Spleen (tissue), 11 donors: ENCODE measurements at regions not wholly inside any gene's neighbourhood (a gene's known extent, or its start where the extent isn't known, plus 50 kb on each side); places are given as distances from the start of the nearest gene placed in this dataset.

ENCODE experiments used
- DNase-seq: peaks from one replicate; pipeline ENCODE4 v3.0.0-alpha.2; 2020
- H3K27ac ChIP-seq, 8 donors: fragments of 200-600 bp; sonication (generic) in 7 of 8; 1 replicate in 4 of 8; 2 replicates in 4 of 8; pipeline versions ENCODE4 v1.5.0 to v1.8.0; 2016 to 2021; ENCODE audit warnings: inconsistent platforms in 4 of 8, mild to moderate bottlenecking in 4 of 8, moderate library complexity in 1 of 8
- H3K27me3 ChIP-seq, 7 donors: fragments of 200-600 bp; sonication (generic) in 6 of 7; replicated peaks in 1 of 7; 1 replicate in 4 of 7; 2 replicates in 3 of 7; pipeline versions ENCODE4 v1.5.0 to v1.8.0; 2016 to 2021; ENCODE audit warnings: inconsistent platforms in 3 of 7, mild to moderate bottlenecking in 1 of 7
- H3K36me3 ChIP-seq, 6 donors: fragments of 200-600 bp; sonication (generic) in 5 of 6; 1 replicate in 4 of 6; 2 replicates in 2 of 6; pipeline versions ENCODE4 v1.5.0 to v1.8.0; 2016 to 2021; ENCODE audit warnings: inconsistent platforms in 2 of 6
- H3K4me1 ChIP-seq, 6 donors: fragments of 200-600 bp; sonication (generic) in 5 of 6; 1 replicate in 3 of 6; 2 replicates in 3 of 6; pipeline versions ENCODE4 v1.5.0 to v1.8.0; 2016 to 2021; ENCODE audit warnings: inconsistent platforms in 3 of 6
- H3K4me3 ChIP-seq, 8 donors: fragments of 200-600 bp; sonication (generic) in 7 of 8; 1 replicate in 4 of 8; 2 replicates in 4 of 8; pipeline versions ENCODE4 v1.5.0 to v1.8.0; 2016 to 2021; ENCODE audit warnings: inconsistent platforms in 4 of 8, mild to moderate bottlenecking in 4 of 8, moderate library complexity in 2 of 8
- H3K9me3 ChIP-seq, 8 donors: fragments of 200-600 bp; sonication (generic) in 7 of 8; 1 replicate in 4 of 8; 2 replicates in 4 of 8; pipeline versions ENCODE4 v1.5.0 to v1.8.0; 2016 to 2021; ENCODE audit warnings: inconsistent platforms in 4 of 8
- POLR2A ChIP-seq, 3 donors: fragments of 450-650 bp; IDR thresholded peaks; one replicate each; pipeline ENCODE4 v1.5.1; 2017; ENCODE audit warnings: antibody characterized with exemption in 3 of 3, mild to moderate bottlenecking in 1 of 3
- POLR2AphosphoS5 ChIP-seq, 3 donors: sonication (generic); formaldehyde crosslinking; IDR thresholded peaks; one replicate each; pipeline ENCODE4 v1.5.1; 2017; ENCODE audit warnings: antibody characterized with exemption in 3 of 3
- WGBS, 5 donors: extraction: QIAGEN DNeasy Blood & Tissue Kit in 3 of 5; methylation state at CpG; one replicate each; pipeline versions ENCODE4 v1.1.5 to v1.1.7; 2013 to 2018; 5-methylcytosine and 5-hydroxymethylcytosine counted together
- intact Hi-C: fragments of 100-400 bp; cut with DNase I; formaldehyde crosslinking; loops from one replicate; pipeline ENCODE4 v1.15.0; 2023; ENCODE audit warnings: low total_unique reads
- TF ChIP-seq, protein P1 (sequence below), 11 experiments: fragments of 200-600 bp in 7 of 11; fragments of 450-650 bp in 4 of 11; sonication (generic) in 4 of 11; IDR thresholded peaks in 8 of 11; conservative IDR thresholded peaks in 3 of 11; 1 replicate in 7 of 11; 2 replicates in 4 of 11; pipeline versions ENCODE4 v1.4.0 to v1.8.0; 2016 to 2021; ENCODE audit warnings: antibody characterized with exemption in 11 of 11, inconsistent platforms in 4 of 11, mild to moderate bottlenecking in 1 of 11
- donor health status: healthy with polysubstance abuse.
- donor health status: DM: no; HTN: no; CAD: no; lungs with moderate emphysema.
- donor health status: DM: no; HTN: no; CAD: no.
- donor health status: Bipolar disorder and iron deficiency.
- donor health status: healthy.
- donor health status: DM: no; HTN: no; CAD: no.
- donor health status: DM: yes; HTN: yes; CAD: no.

DNA sequence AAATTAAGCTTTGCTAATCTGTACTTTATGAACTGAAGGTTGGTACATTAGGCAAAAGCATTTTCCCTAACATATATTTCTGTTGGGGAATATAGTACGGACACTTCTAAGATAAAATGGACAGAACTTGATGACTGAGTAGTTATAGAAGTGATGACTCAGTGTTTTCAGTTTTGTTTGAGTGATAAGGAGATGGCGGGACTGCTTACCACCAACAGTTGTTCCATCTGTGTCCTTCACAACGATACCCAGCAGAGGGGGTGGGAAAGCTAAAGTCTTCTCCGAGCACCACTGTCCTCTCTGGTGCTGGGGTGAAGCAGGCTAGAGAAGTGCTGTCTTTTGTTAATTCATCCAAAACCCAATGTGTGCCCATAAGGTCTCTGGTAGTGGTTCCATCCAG is 195.8 kb downstream of the CD47 start:
- Histone ChIP-seq H3K9me3 (no peaks in the 10 kb centered on the region), H3K4me1 (no peaks in the 10 kb centered on the region), H3K36me3 (no peaks in the 10 kb centered on the region), H3K4me3 (no peak overlapping the region), H3K27ac (no peak overlapping the region), H3K27me3 (peaks cover 0 to 5% (median 0%) of the 10 kb centered on the region in 7 donors)
- intact Hi-C loops: no loop called here
- DNase-seq: no peak
- TF ChIP-seq POLR2A (IDR thresholded peaks at IDR 0.05) (no peak), POLR2AphosphoS5 (IDR thresholded peaks at IDR 0.05) (no peak)
- TF ChIP-seq, protein P1, sequence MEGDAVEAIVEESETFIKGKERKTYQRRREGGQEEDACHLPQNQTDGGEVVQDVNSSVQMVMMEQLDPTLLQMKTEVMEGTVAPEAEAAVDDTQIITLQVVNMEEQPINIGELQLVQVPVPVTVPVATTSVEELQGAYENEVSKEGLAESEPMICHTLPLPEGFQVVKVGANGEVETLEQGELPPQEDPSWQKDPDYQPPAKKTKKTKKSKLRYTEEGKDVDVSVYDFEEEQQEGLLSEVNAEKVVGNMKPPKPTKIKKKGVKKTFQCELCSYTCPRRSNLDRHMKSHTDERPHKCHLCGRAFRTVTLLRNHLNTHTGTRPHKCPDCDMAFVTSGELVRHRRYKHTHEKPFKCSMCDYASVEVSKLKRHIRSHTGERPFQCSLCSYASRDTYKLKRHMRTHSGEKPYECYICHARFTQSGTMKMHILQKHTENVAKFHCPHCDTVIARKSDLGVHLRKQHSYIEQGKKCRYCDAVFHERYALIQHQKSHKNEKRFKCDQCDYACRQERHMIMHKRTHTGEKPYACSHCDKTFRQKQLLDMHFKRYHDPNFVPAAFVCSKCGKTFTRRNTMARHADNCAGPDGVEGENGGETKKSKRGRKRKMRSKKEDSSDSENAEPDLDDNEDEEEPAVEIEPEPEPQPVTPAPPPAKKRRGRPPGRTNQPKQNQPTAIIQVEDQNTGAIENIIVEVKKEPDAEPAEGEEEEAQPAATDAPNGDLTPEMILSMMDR (IDR thresholded peaks at IDR 0.05 in 8 of 11, conservative IDR thresholded peaks at IDR 0.05 in 3 of 11): no peak
- 76 to 91% (median 81%) methylated on average over 4 of the region's 4 CpGs for WGBS, 5 donors

DNA sequence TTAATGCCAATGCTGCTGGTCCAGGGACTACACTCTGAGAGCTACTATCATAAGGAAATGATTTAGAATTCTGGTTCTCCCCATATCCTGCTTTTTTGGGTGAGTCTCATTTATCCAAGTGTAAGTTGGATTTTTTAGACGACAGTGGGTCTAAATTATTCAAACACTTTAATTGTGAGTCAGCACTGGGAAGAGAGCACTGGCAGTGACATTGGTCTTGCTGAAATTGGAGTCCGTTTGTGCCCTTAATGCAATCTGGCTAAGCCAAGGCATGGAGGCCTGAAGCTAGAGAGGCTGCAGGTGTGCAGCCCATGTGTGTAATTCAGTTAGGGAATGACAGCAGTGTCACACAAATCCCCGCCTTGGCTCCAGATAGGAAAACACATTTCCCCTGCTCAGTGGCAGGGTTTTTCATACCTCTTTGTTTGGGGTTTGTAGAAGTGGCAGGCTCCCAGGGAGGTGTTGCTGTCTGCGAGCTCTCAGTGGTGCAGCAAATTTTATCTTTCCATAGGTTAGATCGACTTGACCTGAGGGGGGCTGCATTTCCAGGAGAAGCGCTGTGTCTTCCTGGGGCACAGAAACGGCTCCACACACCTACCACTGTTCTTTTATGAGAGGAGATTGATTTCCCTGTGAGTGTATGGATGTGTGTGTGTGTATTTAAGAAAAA is 197.7 kb downstream of the CD47 start:
- no peak overlapping the region for H3K4me3 ChIP-seq
- WGBS, 5 donors: 76 to 82% (median 80%) methylated on average over 6 to 7 of the region's 7 CpGs
- H3K27ac ChIP-seq: no peak overlapping the region
- intact Hi-C loops: no loop called here
- TF ChIP-seq POLR2AphosphoS5 (IDR thresholded peaks at IDR 0.05): no peak
- no peak for TF ChIP-seq POLR2A (IDR thresholded peaks at IDR 0.05)
- TF ChIP-seq, protein P1 (IDR thresholded peaks at IDR 0.05 in 8 of 11, conservative IDR thresholded peaks at IDR 0.05 in 3 of 11): no peak
- H3K36me3 ChIP-seq: no peaks in the 10 kb centered on the region
- no peak for DNase-seq
- peaks cover 0 to 5% (median 0%) of the 10 kb centered on the region in 8 donors for H3K9me3 ChIP-seq
- H3K4me1 ChIP-seq: no peaks in the 10 kb centered on the region
- H3K27me3 ChIP-seq: peaks cover 0 to 5% (median 0%) of the 10 kb centered on the region in 7 donors

DNA sequence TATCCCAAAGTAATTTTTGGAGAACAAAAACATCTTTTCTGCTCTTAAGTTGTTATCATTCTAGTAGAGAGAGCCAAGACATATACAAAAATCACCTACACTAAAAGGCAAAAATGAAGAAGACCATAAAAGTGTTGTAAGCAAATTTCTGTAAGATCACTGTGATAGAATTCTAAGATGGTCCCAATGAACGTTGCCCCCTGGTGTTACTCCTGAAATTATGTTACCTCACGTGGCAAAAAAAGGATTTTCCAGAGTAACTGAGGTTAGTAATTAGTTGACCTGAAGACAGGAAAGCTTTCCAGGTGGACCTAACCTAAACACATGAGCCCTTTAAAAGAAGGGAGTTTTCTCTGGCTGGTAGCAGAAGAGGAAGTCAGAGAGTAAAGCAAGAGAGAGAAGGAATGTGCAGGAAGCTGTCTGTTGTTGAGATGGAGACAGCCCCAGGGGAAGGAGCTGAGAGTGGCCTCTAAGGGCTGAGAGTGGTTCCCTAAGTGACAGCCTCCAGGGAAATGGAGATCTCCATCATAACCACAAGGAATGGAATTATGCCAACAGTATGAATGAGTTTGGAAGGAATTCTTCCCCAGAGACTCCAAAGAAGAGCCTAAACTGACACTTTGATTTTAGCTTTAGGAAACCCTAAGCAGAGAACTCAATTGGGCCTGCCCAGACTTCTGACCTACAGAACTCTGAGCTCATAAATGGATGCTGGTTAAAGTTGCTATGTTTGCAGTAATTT is 205.9 kb downstream of the CD47 start:
- Histone ChIP-seq H3K27me3 (no peaks in the 10 kb centered on the region), H3K4me3 (no peak overlapping the region), H3K9me3 (peaks cover 0 to 5% (median 0%) of the 10 kb centered on the region in 8 donors), H3K4me1 (no peaks in the 10 kb centered on the region), H3K36me3 (no peaks in the 10 kb centered on the region), H3K27ac (no peak overlapping the region)
- 37 to 62% (median 44%) methylated on average over 2 of the region's 2 CpGs for WGBS, 5 donors
- TF ChIP-seq, protein P1 (IDR thresholded peaks at IDR 0.05 in 8 of 11, conservative IDR thresholded peaks at IDR 0.05 in 3 of 11): no peak
- TF ChIP-seq POLR2A (IDR thresholded peaks at IDR 0.05): no peak
- no peak for TF ChIP-seq POLR2AphosphoS5 (IDR thresholded peaks at IDR 0.05)
- intact Hi-C loops: no loop called here
- DNase-seq: no peak

DNA sequence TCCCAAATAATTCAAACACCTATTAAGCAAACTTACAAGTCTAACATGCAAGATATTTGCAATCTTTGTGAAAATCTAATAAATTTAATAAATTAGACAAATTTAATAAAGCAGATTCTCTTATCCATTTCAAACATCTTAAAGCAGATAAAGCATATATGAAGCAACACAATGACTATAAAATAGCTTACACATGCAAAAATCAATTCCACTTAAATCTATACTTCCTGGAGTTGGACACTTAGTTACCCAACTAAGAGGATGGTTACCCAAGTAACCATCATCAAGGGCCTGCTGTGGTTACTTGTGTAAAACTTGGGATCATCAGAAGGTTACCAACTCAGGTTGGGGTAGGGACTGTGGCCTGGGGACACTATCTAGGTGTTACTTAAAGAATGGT is 206.8 kb downstream of the CD47 start:
- no peak overlapping the region for H3K4me3 ChIP-seq
- H3K9me3 ChIP-seq: peaks cover 0 to under 1% (median 0%) of the 10 kb centered on the region in 8 donors
- intact Hi-C loops: no loop called here
- H3K36me3 ChIP-seq: no peaks in the 10 kb centered on the region
- no peak for DNase-seq
- H3K4me1 ChIP-seq: no peaks in the 10 kb centered on the region
- no peaks in the 10 kb centered on the region for H3K27me3 ChIP-seq
- TF ChIP-seq POLR2A (IDR thresholded peaks at IDR 0.05) (no peak), POLR2AphosphoS5 (IDR thresholded peaks at IDR 0.05) (no peak)
- TF ChIP-seq, protein P1 (IDR thresholded peaks at IDR 0.05 in 8 of 11, conservative IDR thresholded peaks at IDR 0.05 in 3 of 11): no peak
- H3K27ac ChIP-seq: no peak overlapping the region
